NCI-H2227 (cell line): ENCODE measurements at regions not wholly inside any gene's neighbourhood (a gene's known extent, or its start where the extent isn't known, plus 50 kb on each side); places are given as distances from the start of the nearest gene placed in this dataset.
"Not testable (repeated sequence)": the region's sequence is repeated elsewhere in the genome, so short reads cannot be mapped to it uniquely, and the experiment has no call there.

Source experiments
- DNase-seq: peaks from one replicate; lab custom pipeline; 2025; ENCODE audit not compliant: unreplicated experiment; lab: John Stamatoyannopoulos, UW

GRCh38 chr2:54065411-54065810, 50.0 kb upstream of the ACYP2 start:
- DNase-seq, result no peak

- DNase-seq, result no peak
Measured at GRCh38 chr2:54063967-54064535, 51.4 kb upstream of the ACYP2 start.

GRCh38 chr2:54062401-54062800, 53.0 kb upstream of the ACYP2 start:
- no peak for DNase-seq

GRCh38 chr2:54061272-54061671, 54.1 kb upstream of the ACYP2 start:
- no peak for DNase-seq

- DNase-seq, result no peak
Measured at GRCh38 chr2:54059986-54060385, 55.4 kb upstream of the ACYP2 start.

GRCh38 chr2:54059504-54059903, 55.9 kb upstream of the ACYP2 start:
- DNase-seq, result no peak

- no peak for DNase-seq
Measured at GRCh38 chr2:54058449-54058848, 57.0 kb upstream of the ACYP2 start.

- no peak for DNase-seq
Measured at GRCh38 chr2:54054774-54055173, 60.6 kb upstream of the ACYP2 start.

GRCh38 chr2:54054271-54054670, 61.1 kb upstream of the ACYP2 start:
- no peak for DNase-seq

GRCh38 chr2:54053830-54054229, 61.6 kb upstream of the ACYP2 start:
- DNase-seq, result no peak

- DNase-seq, result no peak
Measured at GRCh38 chr2:54052825-54053718, 62.3 kb upstream of the ACYP2 start.

GRCh38 chr2:54050445-54050844, 65.0 kb upstream of the ACYP2 start:
- DNase-seq, result no peak

- no peak for DNase-seq
Measured at GRCh38 chr2:54049365-54049764, 66.0 kb upstream of the ACYP2 start.

- not testable (repeated sequence) for DNase-seq
Measured at GRCh38 chr2:54048896-54049295, 66.5 kb upstream of the ACYP2 start.

GRCh38 chr2:54048117-54048785, 67.2 kb upstream of the ACYP2 start:
- DNase-seq, result peak; percentile 4

GRCh38 chr2:54047658-54048057, 67.8 kb upstream of the ACYP2 start:
- DNase-seq, result no peak

GRCh38 chr2:54047091-54047490, 68.3 kb upstream of the ACYP2 start:
- peak; percentile 37 for DNase-seq

GRCh38 chr2:54042897-54043620, 72.3 kb upstream of the PSME4 start:
- no peak for DNase-seq

- no peak for DNase-seq
Measured at GRCh38 chr2:54042341-54042740, 71.5 kb upstream of the PSME4 start.

GRCh38 chr2:54041135-54041534, 70.3 kb upstream of the PSME4 start:
- DNase-seq, result no peak

- no peak for DNase-seq
Measured at GRCh38 chr2:54040685-54041084, 69.9 kb upstream of the PSME4 start.
